ENCODE measurements at regions not wholly inside any gene's neighbourhood (a gene's known extent, or its start where the extent isn't known, plus 50 kb on each side); places are given as distances from the start of the nearest gene placed in this dataset.
"Not testable (repeated sequence)": the region's sequence is repeated elsewhere in the genome, so short reads cannot be mapped to it uniquely, and the experiment has no call there.

DNA sequence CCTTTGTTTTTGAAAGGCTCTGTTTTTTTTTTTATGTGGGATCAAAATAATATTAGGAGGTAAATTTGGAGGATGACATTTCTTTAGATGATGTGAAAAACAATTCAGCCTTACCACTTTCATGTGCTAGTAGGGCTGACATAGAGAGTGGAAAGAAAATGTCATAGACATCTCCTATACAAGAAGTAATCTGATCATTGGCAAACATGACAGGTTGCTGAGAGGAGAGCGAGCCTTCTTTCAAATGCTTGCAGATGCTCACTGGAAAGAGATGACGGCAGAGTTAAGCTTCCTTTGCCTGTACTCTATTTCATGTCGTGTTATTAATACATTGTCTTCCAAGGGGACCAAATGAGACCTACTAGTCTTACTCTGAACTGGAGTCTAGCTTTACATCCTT lies 160.1 kb upstream of the DAP start:
- no peak for DNase-seq

DNA sequence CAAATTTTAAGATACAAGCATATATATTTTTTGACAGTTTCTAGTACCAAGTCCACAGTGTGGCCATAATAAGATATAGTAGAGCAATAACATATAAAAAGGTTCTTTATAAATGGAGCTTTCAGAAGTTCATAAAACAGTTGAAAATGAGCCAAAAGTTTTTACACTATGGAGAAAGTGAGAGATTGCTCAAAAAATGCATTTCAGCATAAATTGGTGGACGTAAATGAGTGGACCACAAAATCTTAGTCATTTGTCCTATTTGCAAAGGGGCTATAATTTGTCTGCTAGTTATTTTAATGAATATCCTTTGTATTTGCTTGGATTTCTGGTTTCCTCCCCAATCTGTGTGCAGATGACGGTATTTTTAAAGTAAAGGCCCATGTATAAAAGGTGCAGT lies 159.4 kb upstream of the DAP start:
- no peak for DNase-seq

GRCh38 chr5:10914741-10915480 lies 153.9 kb upstream of the DAP start:
- DNase-seq = no peak

DNA sequence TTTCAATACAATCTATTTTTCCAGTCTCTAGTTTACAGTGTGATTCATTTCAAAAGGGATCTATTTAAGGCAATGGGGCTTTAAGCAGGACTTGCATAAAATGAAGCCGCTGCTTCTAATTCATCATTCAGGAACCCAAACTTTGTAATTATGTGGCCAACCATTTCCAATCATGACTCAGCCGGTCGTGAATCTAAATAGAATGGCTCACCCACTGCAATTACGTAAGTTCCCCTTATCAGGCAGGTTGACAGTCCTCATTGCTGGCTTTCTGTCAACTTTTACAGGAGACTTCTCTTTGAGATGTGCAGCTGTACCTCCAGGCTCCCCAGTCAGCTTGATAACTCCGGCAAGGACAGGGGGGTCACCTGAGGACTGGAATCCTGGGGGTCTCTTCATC lies 152.8 kb upstream of the DAP start:
- peak; percentile 8 for DNase-seq

DNA sequence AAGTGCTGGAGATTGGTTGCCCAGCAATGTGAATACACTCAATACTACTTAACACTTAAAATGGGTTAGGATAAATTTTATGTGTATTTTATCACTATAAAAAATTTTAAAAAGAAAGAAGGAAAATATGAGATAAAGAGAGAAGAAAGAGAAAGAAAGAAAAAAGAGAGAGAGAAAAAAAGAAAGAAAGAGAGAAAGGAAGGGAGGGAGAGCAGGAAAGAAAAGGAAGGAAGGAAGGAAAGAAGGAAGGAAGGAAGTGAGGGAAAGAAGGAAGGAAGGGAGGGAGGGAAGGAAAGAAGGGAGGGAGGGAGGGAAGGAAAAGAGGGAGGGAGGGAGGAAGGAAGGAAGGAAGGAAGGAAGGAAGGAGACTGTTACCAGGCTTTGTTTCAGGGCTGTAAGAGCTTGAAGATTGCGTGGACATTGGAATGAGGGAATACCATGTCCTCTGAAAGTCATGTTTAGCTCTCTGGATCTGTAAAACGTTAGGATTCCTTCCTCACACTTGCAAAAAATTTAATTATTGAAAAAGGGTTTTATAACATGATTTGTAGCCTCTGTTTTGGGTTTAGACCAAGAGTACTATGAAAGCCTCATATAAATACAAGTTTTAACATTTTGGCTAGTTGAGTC lies 152.3 kb upstream of the DAP start:
- no peak for DNase-seq

DNA sequence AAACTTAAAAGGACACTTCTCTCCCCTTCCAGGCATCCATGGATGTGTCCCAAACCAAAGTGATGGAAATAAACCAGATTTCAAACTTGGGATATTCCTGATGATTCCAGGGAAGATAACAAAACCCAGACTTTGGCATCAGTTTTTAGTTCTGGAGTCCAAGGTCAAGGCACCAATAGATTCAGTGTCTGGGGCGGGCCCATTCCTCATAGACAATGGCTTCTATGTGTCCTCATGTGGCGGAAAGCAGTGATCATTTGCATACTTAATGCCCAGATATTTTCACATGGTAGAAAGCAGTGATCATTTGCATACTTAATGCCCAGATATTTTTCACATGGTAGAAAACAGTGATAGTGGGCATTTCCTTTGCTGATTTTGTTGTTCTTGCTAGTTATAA lies 151.4 kb upstream of the DAP start:
- DNase-seq = no peak

GRCh38 chr5:10910261-10910660 lies 149.2 kb upstream of the DAP start:
- no peak for DNase-seq

DNA sequence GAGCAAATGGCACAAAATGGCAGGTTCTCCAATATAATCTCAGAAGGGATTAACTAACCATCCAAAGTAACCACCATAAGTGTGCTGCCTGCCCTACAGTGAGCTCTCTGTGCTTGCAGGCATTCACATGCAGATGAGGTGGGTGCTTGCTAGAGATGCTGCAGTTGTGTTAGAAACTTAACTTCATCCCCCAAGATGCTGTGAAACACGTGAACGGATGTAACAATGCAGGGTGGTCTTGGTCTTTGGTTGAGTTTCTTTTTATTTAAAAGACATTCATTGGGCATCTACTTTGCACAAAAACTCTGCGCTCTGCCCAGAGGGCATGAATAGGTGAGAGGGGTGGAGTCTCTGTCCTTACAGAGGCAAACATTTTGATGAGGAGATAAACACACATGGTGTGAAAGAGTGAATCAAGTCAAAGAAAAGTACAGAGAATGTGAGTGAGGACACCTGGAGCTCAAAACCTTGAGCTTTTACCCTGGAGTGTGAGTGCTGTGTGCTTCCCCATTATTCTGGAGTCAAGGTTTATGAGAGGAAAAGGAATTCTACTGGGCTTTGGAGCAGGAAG lies 143.9 kb upstream of the DAP start:
- DNase-seq = no peak

- no peak for DNase-seq
Measured at GRCh38 chr5:10903786-10904560, 142.9 kb upstream of the DAP start.

DNA sequence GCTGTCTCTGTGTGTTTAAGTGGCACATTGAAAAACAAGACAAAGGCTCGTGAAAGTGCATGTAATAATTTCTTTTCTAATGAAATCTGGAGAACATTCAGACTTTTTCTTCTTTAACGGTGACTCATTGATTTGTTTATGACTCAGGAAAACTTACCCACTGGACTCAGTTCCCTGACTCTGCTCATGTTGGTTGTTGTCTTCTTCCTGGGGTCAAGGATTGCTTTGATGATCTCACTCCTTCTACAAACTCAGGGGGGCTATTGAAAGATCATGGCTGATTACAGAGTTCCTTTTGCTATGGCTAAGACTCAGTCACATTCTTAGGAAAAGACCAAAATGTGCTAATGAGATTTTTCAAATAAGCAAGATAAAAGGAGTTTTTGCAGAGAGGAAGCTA lies 141.1 kb upstream of the DAP start:
- no peak for DNase-seq

DNA sequence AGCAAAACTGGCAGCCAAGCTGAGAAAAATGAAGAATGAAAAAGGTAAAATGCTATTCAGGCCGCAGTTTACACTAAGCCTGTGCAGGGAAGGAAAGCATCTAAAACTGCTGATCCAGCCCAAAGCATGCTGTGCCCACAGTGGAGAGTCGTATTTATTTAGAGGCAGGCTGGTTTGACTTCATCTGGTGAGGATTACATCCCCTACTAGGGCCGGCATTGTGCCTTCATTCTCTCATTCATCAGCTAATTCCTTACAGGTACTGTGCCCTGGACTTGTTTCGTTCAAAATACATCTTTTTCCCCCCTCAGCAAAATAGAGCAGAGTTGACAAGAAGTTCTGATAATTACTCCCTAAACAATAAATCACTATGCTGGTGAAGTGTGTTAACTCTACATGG lies 137.5 kb upstream of the DAP start:
- DNase-seq = no peak

GRCh38 chr5:10896016-10896415 lies 135.0 kb upstream of the DAP start:
- no peak for DNase-seq

DNA sequence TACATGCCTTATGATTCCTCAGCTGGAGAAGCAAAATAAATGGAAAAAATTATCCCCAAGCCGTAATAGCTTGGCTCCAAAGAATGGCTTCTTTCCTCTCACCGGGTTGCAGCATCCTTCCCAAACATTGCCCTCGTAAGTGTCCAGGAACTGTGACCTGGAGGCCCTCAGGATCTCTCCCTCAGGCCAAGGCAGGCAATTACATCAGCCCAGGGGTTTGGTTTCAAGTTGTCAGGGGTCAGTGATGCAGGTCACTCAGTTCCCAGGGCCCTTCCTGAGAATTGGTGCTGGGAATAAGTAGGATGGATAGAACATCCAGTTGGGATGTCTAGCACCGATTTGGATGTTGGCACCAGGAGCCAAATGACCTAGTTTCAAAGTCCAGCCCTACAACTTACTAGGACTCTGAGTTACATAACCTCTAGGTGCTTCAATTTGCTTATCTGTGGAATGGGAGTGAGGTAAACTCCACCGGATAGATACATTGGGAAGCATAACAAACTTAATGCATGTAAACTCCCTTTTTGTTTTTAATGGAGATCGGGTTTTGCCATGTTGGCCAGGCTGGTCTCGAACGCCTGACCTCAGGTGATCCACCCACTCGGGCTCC lies 133.5 kb upstream of the DAP start:
- DNase-seq = no peak

DNA sequence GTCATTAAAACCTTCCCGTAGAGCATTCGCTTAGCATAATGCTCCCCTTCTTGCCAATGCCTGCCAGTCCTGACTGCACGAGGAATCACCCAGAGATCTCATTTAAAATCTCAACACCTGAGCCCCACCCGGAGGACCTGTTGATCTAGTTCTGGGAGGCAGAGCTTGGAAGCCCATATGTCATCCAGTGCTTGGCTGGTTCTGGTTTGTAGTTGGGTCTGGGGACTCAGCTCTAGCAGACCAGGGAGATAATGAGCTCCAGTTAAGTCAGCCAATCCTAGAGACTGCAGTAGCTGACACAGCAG lies 131.8 kb upstream of the DAP start:
- no peak for DNase-seq

- DNase-seq = no peak
Measured at GRCh38 chr5:10892147-10892910, 131.3 kb upstream of the DAP start.

DNA sequence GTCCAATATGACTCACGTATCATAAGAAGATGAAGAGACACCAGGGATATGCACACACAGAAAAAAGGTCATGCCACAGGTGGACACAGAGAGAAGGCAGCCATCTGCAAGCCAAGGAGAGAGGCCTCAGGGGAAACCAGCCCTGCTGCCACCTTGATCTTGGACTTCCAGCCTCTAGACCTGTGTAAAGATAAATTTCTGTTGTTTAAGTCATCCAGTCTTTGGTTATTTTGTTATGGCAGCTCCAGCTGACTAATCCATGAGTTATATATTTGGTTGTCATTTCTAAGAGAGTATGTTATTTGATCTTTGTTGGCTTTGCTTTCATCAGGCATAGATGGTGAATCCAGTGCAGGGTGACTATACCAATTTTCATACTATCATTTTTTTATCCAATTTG lies 130.2 kb upstream of the DAP start:
- DNase-seq = no peak

DNA sequence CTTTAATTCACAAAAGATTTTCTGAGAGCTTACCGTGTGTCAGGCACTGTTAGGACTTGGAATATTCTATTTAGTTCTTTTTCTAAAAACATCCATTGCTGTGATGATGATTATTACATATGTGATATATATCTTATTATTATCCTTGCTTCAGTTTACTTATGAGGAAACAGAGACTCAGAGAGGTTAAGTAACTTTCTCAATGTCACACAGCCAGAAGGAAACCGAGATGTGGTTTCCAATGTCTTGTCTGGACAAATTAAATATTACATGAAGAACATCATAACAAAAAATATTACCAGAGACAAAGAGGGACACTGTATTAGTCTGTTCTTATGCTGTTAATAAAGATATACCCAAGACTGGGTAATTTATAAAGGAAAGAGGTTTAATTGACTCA lies 125.5 kb upstream of the DAP start:
- no peak for DNase-seq

DNA sequence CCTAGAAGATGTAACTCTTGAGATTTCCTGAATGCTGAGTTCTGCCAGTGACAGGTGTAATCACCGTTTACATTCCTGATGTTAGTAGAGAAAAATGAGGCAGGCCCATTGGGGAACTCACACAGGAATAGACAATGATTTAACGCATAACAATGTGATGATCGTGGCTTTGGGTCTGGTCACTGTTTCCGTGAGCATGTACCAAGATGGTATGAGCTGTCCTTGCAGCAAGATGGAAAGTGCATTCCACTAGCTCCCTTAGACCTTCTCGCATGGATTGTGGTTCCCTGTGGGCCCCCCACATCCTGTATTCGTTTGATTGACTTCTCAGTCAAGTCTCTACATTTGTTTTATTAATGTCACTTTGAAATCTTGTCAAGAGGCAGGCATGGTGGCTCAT lies 124.0 kb upstream of the DAP start:
- DNase-seq = no peak

GRCh38 chr5:10883945-10884344 lies 122.9 kb upstream of the DAP start:
- not testable (repeated sequence) for DNase-seq

DNA sequence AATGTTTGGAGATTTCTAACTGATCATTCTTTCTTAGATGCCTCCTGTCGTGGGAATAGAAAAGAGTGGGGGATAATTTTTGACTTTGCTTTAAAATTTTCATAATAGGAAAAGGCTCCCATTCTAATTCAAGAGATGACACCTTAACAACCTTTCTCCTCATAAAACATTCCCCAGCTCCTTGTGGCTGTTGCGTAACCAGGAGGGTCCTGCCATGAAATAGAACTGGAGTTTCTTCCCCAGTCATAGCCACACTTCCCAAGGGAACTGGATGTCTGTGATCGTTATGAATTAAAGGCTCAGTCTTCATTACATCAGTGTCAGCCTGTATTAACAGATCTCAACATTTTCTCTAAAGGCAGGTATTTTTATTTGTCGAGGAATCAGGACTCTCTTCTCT lies 119.9 kb upstream of the DAP start:
- DNase-seq = no peak

DNA sequence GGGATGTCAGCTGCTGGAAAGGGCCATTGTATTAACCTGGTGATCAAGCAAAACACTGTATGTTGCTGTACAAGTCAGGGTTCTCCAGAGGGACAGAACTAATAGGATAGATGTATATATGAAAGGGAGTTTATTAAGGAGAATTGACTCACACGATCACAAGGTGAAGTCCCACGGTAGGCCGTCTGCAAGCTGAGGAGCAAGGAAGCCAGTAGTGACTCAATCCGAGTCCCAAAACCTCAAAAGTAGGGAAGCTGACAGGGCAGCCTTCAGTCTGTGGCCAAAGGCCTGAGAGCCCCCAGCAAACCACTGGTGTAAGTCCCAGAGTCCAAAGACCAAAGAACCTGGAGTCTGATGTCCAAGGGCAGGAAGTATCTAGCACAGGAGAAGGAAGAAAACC lies 116.0 kb upstream of the DAP start:
- not testable (repeated sequence) for DNase-seq

- DNase-seq = no peak
Measured at GRCh38 chr5:10876006-10876744, 115.1 kb upstream of the DAP start.

All from activated CD4-positive, alpha-beta T cell treated with anti-CD3 and anti-CD28 coated beads, Interleukin-10, Interleukin-2, amounts not matched to agents 100 ng/mL and 50 ng/mL, durations not matched to agents 16 hours and 8 hours (primary cell).